RWPE2 (cell line): ENCODE measurements at regions not wholly inside any gene's neighbourhood (a gene's known extent, or its start where the extent isn't known, plus 50 kb on each side); places are given as distances from the start of the nearest gene placed in this dataset.
"Not testable (repeated sequence)": the region's sequence is repeated elsewhere in the genome, so short reads cannot be mapped to it uniquely, and the experiment has no call there.

Experiments used
- ATAC-seq: fragments of 200-7000 bp; cut with Tn5 transposase; 3 replicates; pipeline ENCODE4 v1.9.1; 2021; ENCODE audit warnings: low read depth
- DNase-seq: peaks from one replicate; pipeline ENCODE4 v3.0.0-alpha.2; 2020; ENCODE audit warnings: low spot score
- H3K27ac ChIP-seq: fragments of 450-650 bp; 2 replicates; pipeline ENCODE4 v1.5.1; 2017; ENCODE audit warnings: mild to moderate bottlenecking; ENCODE audit not compliant: poor library complexity, severe bottlenecking
- H3K27me3 ChIP-seq: fragments of 250-450 bp; sonication (Bioruptor Pico); 2 replicates; pipeline ENCODE4 v1.5.1; 2021; ENCODE audit warnings: mild to moderate bottlenecking, moderate library complexity; ENCODE audit not compliant: insufficient read depth, poor library complexity, severe bottlenecking
- H3K36me3 ChIP-seq: fragments of 250-450 bp; sonication (Bioruptor Pico); 2 replicates; pipeline ENCODE4 v1.5.1; 2020; ENCODE audit warnings: low read depth, mild to moderate bottlenecking, moderate library complexity
- H3K4me1 ChIP-seq: fragments of 250-450 bp; sonication (Bioruptor Pico); 2 replicates; pipeline ENCODE4 v1.5.1; 2021; ENCODE audit warnings: mild to moderate bottlenecking, moderate library complexity; ENCODE audit not compliant: insufficient read depth, poor library complexity, severe bottlenecking
- H3K4me3 ChIP-seq: fragments of 250-450 bp; sonication (Bioruptor Pico); 2 replicates; pipeline ENCODE4 v1.5.1; 2021; ENCODE audit warnings: mild to moderate bottlenecking, moderate library complexity; ENCODE audit not compliant: severe bottlenecking
- H3K9me3 ChIP-seq: fragments of 250-450 bp; sonication (Bioruptor Pico); 2 replicates; pipeline ENCODE4 v1.5.1; 2021; ENCODE audit warnings: mild to moderate bottlenecking, moderate library complexity; ENCODE audit not compliant: severe bottlenecking
- TF ChIP-seq, protein P1 (sequence below): fragments of 450-650 bp; IDR thresholded peaks from one replicate; pipeline ENCODE4 v1.5.1; 2017; ENCODE audit warnings: mild to moderate bottlenecking, moderate library complexity; ENCODE audit not compliant: poor library complexity, severe bottlenecking

DNA sequence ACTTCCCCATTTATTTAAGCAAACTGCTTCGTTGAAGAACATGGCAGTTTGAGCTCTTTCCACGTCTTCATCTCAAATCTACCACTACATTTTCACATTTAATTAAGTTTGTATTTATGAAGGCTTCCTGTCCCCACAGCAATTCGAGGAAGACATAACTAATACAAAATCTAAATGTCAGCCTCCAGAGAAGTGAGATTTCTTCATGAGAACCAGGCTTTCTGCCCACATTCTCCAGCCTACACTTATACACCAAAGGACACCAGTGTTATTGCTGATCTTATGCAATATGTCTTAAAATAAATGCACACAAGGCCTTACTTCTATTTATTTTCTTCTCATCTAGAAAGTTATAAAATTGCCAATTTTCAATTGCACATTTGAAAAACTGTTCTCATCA, 1209.3 kb upstream of the FAM98A start:
- TF ChIP-seq, protein P1, sequence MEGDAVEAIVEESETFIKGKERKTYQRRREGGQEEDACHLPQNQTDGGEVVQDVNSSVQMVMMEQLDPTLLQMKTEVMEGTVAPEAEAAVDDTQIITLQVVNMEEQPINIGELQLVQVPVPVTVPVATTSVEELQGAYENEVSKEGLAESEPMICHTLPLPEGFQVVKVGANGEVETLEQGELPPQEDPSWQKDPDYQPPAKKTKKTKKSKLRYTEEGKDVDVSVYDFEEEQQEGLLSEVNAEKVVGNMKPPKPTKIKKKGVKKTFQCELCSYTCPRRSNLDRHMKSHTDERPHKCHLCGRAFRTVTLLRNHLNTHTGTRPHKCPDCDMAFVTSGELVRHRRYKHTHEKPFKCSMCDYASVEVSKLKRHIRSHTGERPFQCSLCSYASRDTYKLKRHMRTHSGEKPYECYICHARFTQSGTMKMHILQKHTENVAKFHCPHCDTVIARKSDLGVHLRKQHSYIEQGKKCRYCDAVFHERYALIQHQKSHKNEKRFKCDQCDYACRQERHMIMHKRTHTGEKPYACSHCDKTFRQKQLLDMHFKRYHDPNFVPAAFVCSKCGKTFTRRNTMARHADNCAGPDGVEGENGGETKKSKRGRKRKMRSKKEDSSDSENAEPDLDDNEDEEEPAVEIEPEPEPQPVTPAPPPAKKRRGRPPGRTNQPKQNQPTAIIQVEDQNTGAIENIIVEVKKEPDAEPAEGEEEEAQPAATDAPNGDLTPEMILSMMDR = no peak
- Histone ChIP-seq H3K4me1 (no peaks in the 10 kb centered on the region), H3K27ac (no peak overlapping the region), H3K36me3 (no peaks in the 10 kb centered on the region), H3K27me3 (no peaks in the 10 kb centered on the region), H3K4me3 (no peak overlapping the region), H3K9me3 (no peaks in the 10 kb centered on the region)
- no peak for DNase-seq
- no peak for ATAC-seq

DNA sequence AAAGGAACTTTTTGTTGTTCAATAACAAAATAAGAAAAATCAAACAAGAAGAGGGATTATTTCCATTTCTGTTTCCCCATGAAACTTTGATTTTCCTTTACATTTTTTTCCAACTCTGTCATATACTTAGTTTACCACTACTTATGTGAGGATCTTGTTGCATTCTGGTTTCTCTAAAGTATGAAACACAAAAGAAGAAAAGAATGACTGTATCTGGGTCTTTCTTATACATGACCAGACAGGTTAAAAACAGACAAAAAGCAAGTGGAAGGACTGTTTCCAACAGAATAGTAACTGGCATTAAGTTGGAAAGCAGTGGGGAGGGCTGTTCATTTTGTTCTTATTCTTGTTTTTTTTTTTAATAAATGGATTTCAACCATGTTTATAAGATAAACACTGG, 1207.8 kb upstream of the FAM98A start:
- H3K27me3 ChIP-seq = no peaks in the 10 kb centered on the region
- no peak overlapping the region for H3K27ac ChIP-seq
- H3K36me3 ChIP-seq = no peaks in the 10 kb centered on the region
- H3K4me3 ChIP-seq = no peak overlapping the region
- H3K9me3 ChIP-seq = no peaks in the 10 kb centered on the region
- no peak for DNase-seq
- no peaks in the 10 kb centered on the region for H3K4me1 ChIP-seq
- ATAC-seq = no peak
- TF ChIP-seq, protein P1 = no peak

DNA sequence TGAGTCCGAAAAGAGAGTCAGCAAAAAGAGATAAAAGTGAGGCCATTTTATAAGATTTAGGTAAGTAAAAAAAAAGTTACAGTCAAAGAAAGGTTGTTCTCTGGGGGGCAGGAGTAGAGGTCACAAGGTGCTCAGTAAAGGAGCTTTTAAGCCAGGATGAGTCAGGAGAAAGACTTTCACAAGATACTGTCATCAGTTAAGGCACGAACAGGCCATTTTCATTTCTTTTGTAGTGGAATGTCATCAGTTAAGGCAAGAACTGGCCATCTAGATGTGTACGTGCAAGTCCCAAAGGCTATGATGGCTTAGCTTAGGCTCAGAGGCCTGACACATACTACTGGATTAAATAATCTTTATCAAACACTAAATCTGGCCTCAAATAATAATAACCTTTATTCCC, 1207.3 kb upstream of the FAM98A start:
- ATAC-seq (no peak), DNase-seq (no peak)
- Histone ChIP-seq H3K4me1 (no peaks in the 10 kb centered on the region), H3K4me3 (no peak overlapping the region), H3K27ac (no peak overlapping the region), H3K27me3 (no peaks in the 10 kb centered on the region), H3K36me3 (no peaks in the 10 kb centered on the region), H3K9me3 (no peaks in the 10 kb centered on the region)
- TF ChIP-seq, protein P1 = no peak

DNA sequence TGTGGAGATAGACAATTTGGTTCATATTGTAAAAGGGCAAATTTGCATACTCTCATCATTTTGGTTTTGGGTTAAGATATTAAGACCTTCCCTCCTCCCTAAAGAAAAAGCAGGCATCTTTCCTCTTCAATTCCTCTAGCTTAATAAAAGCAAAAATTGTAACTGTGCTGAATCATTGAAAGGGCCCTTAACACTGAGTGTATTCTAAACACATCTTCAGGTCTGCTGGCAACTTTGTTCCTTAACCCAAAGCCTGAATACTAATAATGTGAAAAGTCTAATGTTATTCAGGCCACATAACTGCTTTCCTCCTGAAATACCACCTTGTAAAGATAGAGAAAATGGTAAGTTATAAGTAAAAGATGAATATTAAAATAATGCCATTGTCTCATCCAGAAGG, 1200.5 kb upstream of the FAM98A start:
- DNase-seq = no peak
- no peak overlapping the region for H3K4me3 ChIP-seq
- H3K27ac ChIP-seq = no peak overlapping the region
- TF ChIP-seq, protein P1 = no peak
- H3K4me1 ChIP-seq = no peaks in the 10 kb centered on the region
- H3K9me3 ChIP-seq = no peaks in the 10 kb centered on the region
- H3K27me3 ChIP-seq = no peaks in the 10 kb centered on the region
- H3K36me3 ChIP-seq = no peaks in the 10 kb centered on the region
- no peak for ATAC-seq

DNA sequence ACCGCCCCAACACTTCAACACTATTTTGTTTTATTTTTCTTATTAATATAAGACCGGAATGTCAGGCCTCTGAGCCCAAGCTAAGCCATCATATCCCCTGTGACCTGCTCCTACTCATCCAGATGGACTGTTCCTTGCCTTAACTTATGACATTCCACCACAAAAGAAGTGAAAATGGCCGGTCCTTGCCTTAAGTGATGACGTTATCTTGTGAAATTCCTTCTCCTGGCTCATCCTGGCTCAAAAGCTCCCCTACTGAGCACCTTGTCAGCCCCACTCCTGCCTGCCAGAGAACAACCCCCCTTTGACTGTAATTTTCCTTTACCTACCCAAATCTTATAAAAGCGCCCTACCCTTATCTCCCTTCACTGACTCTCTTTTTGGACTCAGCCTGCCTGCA, 1196.5 kb upstream of the FAM98A start:
- not testable (repeated sequence) for H3K27ac ChIP-seq, ATAC-seq, H3K27me3 ChIP-seq, H3K9me3 ChIP-seq, H3K4me1 ChIP-seq, DNase-seq, H3K4me3 ChIP-seq, H3K36me3 ChIP-seq
